Gastroesophageal sphincter (tissue), 3 donors: ENCODE measurements at regions not wholly inside any gene's neighbourhood (a gene's known extent, or its start where the extent isn't known, plus 50 kb on each side); places are given as distances from the start of the nearest gene placed in this dataset.

Experiments used
- CTCF ChIP-seq, 4 experiments: fragments of 200-600 bp in 2 of 4; fragments of 450-650 bp in 2 of 4; sonication (generic) in 1 of 4; IDR thresholded peaks; one replicate each; pipeline ENCODE4 v1.5.1; 2017 to 2019; ENCODE audit warnings: antibody characterized with exemption in 4 of 4, mild to moderate bottlenecking in 2 of 4, moderate library complexity in 2 of 4
- EP300 ChIP-seq: sonication (generic); formaldehyde crosslinking; IDR thresholded peaks from one replicate; pipeline ENCODE4 v1.6.1; 2017; ENCODE audit warnings: antibody characterized with exemption, mild to moderate bottlenecking
- POLR2A ChIP-seq, 2 donors: fragments of 450-650 bp; IDR thresholded peaks; one replicate each; pipeline ENCODE4 v1.6.1; 2017; ENCODE audit warnings: antibody characterized with exemption in 2 of 2, mild to moderate bottlenecking in 2 of 2, moderate library complexity in 1 of 2
- POLR2AphosphoS5 ChIP-seq: sonication (generic); formaldehyde crosslinking; IDR thresholded peaks from one replicate; pipeline ENCODE4 v1.6.1; 2017; ENCODE audit warnings: antibody characterized with exemption

DNA sequence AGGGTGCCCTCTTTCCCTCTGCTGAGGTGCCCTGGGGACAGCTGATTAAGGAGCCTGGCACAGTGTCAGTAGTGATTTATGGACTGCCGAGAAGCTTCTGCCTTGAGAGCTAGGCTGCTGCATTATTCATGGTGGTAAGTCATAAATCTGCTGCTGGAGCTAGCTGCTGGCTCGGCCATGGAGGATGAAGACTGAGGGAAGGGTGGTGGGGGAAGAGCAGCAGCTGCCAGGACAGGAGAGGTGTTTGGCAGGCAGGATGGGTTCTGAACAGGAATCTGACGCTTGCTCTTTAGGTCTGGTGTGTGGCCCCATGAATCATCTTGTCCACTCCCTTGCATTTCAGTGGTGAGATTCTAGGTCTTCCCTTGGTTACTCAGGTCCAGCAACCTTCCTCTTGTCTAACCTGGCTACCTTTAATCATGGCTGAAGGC lies 296.3 kb downstream of the DYSF start:
- no peak for TF ChIP-seq CTCF (IDR thresholded peaks at IDR 0.05)
- TF ChIP-seq POLR2A (IDR thresholded peaks at IDR 0.05) = no peak
- TF ChIP-seq EP300 = no peak
- TF ChIP-seq POLR2AphosphoS5 = no peak
